Stomach smooth muscle (tissue), 2 donors: ENCODE measurements at regions not wholly inside any gene's neighbourhood (a gene's known extent, or its start where the extent isn't known, plus 50 kb on each side); places are given as distances from the start of the nearest gene placed in this dataset.
"Not testable (repeated sequence)": the region's sequence is repeated elsewhere in the genome, so short reads cannot be mapped to it uniquely, and the experiment has no call there.

Source experiments
- H3K27ac ChIP-seq: one replicate; pipeline ENCODE4 v1.7.0; 2013; ENCODE audit warnings: mild to moderate bottlenecking, low read length, inconsistent platforms
- H3K27me3 ChIP-seq, 2 donors: one replicate each; pipeline ENCODE4 v1.7.0; 2013; ENCODE audit warnings: low read length in 2 of 2; ENCODE audit not compliant: insufficient read depth in 2 of 2, control insufficient read depth in 1 of 2
- H3K36me3 ChIP-seq, 2 donors: one replicate each; pipeline ENCODE4 v1.7.0; 2013; ENCODE audit warnings: low read length in 2 of 2; ENCODE audit not compliant: control insufficient read depth in 2 of 2, insufficient read depth in 2 of 2
- H3K4me1 ChIP-seq: one replicate; pipeline ENCODE4 v1.7.0; 2013; ENCODE audit warnings: low read length; ENCODE audit not compliant: control insufficient read depth, insufficient read depth
- H3K4me3 ChIP-seq, 2 donors: one replicate each; pipeline ENCODE4 v1.7.0; 2013; ENCODE audit warnings: low read length in 2 of 2
- H3K9ac ChIP-seq, 2 donors: one replicate each; pipeline ENCODE4 v1.7.0; 2013; ENCODE audit warnings: low read length in 2 of 2, mild to moderate bottlenecking in 1 of 2
- H3K9me3 ChIP-seq, 2 donors: one replicate each; pipeline ENCODE4 v1.7.0; 2013; ENCODE audit warnings: low read length in 2 of 2; ENCODE audit not compliant: control insufficient read depth in 2 of 2
- donor health status: healthy.
- donor health status: Pancreatic carcinoma.

DNA sequence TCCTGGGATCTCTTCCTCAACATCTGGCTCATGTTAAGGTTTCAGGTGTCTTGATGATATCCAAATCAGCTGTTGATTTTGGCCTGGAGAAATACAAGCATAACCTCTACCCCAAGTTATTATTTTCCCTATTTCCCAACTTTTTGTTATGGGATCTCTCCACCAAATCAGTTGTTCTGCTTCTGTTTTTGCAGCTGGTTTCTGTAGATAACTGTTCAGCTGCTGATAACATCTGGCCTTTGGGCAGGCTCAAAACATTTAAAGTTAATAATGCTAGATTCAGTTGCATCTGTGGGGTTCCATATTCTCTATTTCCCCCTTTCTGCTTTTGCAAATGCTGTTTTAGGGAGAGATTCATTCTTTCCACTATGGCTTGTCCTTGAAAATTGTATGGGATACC is 430.0 kb upstream of the SGO1 start:
- H3K4me1 ChIP-seq, H3K9me3 ChIP-seq, H3K27me3 ChIP-seq, H3K36me3 ChIP-seq, H3K27ac ChIP-seq, H3K4me3 ChIP-seq, H3K9ac ChIP-seq: not testable (repeated sequence)

DNA sequence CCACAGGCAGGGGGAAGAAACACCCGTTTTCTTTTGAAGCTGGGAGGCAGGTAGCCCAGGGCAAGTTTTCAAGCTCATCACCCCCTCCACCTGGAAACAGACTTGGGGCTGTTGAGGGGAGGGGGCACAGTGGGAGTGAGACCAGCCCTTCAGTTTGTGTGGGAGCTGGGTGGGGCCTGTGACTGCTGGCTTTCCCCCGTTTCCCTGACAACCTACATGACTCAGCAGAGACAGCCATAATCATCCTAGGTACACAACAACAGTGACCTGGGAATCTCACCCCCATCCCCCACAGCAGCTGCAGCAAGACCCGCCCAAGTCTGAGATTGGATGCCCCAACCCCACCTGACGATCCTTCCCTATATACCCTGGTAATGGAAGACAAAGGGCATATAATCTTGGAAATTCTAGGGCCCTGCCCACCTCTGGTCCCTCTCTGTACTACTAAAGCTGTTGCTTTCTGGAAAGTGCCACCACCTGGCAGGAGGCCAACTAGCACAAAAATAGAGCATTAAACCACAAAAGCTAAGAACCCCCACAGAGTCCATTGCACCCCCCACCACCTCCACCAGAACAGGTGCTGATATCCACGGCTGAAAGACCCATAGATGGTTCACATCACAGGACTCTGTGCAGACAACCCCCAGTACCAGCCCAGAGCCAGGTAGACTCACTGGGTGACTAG is 422.2 kb upstream of the SGO1 start:
- Histone ChIP-seq H3K27ac (no peak overlapping the region), H3K27me3 (no peaks in the 10 kb centered on the region), H3K4me3 (no peak overlapping the region), H3K4me1 (no peaks in the 10 kb centered on the region), H3K36me3 (no peaks in the 10 kb centered on the region), H3K9me3 (peaks cover 5 to 19% of the 10 kb centered on the region in 2 donors), H3K9ac (no peak overlapping the region)

DNA sequence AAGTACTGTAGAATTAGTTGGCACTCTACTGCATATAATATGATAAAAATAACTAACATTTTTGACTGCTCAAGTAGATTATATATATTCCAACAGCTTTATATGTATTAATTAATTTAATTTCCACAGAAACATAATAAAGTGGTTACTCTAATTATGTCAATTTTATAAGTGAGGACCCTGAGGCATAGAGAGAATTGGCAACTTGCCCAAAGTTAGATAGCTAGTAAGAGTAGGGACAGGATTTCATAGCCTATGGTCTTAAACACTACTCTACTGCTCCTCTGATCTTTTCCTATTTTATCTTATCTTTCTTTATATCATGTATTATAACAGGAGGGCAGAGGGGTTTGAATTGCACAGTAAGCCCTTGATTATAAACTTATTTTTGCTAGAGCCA is 418.7 kb upstream of the SGO1 start:
- Histone ChIP-seq H3K4me3 (no peak overlapping the region), H3K9me3 (peaks cover 5 to 15% of the 10 kb centered on the region in 2 donors), H3K4me1 (no peaks in the 10 kb centered on the region), H3K27ac (no peak overlapping the region), H3K27me3 (no peaks in the 10 kb centered on the region), H3K9ac (no peak overlapping the region), H3K36me3 (no peaks in the 10 kb centered on the region)

DNA sequence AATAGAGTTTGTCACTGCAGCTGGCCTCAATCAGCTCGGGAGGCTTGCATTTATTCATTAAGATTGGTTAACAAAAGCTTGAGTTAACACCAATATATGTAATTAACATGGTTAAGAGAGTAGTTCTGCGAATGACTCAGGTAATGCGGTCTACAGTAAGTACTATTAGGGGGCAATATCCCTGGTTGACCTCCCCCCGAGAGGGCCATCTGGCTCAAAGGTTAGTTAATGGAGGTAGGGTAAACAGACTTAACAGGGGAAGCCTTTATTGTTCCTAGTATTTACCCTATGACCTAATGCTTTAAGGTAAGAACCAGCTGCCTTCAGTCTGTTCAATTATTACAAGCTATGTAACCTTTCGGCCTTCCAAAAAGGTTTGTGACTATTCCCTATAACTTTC is 403.3 kb upstream of the SGO1 start:
- no peak overlapping the region for H3K4me3 ChIP-seq
- no peaks in the 10 kb centered on the region for H3K4me1 ChIP-seq
- H3K27ac ChIP-seq = no peak overlapping the region
- no peaks in the 10 kb centered on the region for H3K9me3 ChIP-seq
- H3K27me3 ChIP-seq = no peaks in the 10 kb centered on the region
- H3K9ac ChIP-seq = no peak overlapping the region
- H3K36me3 ChIP-seq = no peaks in the 10 kb centered on the region

DNA sequence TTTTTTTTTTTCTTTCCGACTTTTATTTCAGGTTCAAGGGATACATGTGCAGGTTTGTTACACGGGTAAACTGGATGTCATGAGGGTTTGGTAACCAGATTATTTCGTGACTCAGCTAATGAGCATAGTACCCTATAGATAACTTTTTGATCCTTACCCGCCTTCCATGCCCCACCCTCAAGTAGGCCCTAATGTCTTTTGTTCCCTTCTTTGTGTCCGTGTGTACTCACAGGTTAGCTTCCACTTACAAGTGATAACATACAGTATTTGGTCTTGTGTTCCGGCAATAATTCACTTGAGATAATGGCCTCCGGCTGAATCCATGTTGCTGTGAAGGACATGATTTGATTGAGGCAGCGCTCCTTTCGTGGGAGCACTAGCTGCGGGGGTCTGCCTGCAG is 402.8 kb upstream of the SGO1 start:
- Histone ChIP-seq H3K9ac (no peak overlapping the region), H3K27ac (no peak overlapping the region), H3K36me3 (no peaks in the 10 kb centered on the region), H3K4me3 (no peak overlapping the region), H3K9me3 (no peaks in the 10 kb centered on the region), H3K27me3 (no peaks in the 10 kb centered on the region), H3K4me1 (no peaks in the 10 kb centered on the region)

DNA sequence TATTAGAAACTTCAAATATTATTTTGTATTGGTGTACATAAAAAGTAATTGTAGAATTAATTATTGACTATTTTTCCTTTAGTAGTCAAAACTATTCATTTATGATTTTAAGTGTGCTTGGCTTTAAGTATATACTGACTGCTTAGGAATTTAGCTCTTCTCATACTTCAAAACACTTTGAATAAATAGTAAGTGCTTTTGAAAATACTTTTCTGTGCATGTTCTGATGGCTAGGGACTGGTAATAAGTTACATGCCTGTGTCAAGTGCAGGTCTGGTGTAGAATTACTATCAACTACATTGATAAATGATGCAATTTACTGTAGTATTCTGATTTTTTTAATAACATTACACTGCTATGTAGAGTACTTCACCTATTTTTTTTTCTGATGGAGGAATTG is 397.6 kb upstream of the SGO1 start:
- Histone ChIP-seq H3K4me1 (no peaks in the 10 kb centered on the region), H3K36me3 (no peaks in the 10 kb centered on the region), H3K9me3 (no peaks in the 10 kb centered on the region), H3K9ac (no peak overlapping the region), H3K27me3 (no peaks in the 10 kb centered on the region), H3K4me3 (no peak overlapping the region), H3K27ac (no peak overlapping the region)

DNA sequence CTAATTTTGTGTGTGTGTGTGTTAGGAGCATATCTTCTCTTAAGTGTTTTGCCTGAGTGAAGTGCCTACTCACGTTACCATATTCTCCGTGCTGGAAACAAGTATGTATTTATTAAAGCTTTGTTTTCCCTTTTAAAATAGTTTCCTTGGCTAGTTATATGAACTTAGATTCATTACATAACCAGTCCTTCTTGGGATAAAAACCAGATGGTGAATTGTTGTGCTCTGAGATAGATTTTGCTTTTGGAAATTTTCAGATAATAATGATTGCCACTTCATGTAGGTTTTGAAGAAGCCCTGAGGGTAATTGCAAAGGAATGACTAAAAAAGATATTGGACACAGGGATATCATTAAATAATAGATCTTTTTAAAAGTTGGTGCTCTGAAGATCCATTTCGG is 390.2 kb upstream of the SGO1 start:
- H3K27me3 ChIP-seq = no peaks in the 10 kb centered on the region

DNA sequence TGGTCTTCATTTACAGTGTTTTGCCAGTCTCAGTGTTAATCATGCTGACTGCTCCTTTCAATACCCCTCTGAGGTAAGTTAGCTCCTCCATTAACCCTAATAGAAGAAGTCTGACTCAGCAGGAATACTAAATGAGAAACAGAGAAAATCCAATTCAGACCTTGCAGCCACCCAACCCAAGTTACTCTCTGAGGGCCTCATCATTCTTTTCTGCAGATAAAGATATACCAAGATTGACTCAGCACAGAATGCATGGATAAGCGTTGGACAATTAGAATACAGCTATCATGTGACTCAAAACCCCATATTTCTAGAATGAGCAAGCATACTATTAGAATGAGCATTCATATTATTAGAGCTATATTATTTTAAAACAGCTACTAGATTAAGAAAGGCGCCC is 389.1 kb upstream of the SGO1 start:
- no peaks in the 10 kb centered on the region for H3K36me3 ChIP-seq
- H3K27me3 ChIP-seq = no peaks in the 10 kb centered on the region
- H3K9me3 ChIP-seq = peaks cover 0 to 7% of the 10 kb centered on the region in 2 donors
- no peak overlapping the region for H3K4me3 ChIP-seq
- no peak overlapping the region for H3K9ac ChIP-seq
- H3K27ac ChIP-seq = no peak overlapping the region
- H3K4me1 ChIP-seq = no peaks in the 10 kb centered on the region

More for the DNA sequence above, 390.2 kb upstream of the SGO1 start:
- peaks cover 0 to 7% of the 10 kb centered on the region in 2 donors for H3K9me3 ChIP-seq
- H3K36me3 ChIP-seq = no peaks in the 10 kb centered on the region
- H3K4me1 ChIP-seq = no peaks in the 10 kb centered on the region
- H3K27ac ChIP-seq = no peak overlapping the region
- no peak overlapping the region for H3K4me3 ChIP-seq
- no peak overlapping the region for H3K9ac ChIP-seq

DNA sequence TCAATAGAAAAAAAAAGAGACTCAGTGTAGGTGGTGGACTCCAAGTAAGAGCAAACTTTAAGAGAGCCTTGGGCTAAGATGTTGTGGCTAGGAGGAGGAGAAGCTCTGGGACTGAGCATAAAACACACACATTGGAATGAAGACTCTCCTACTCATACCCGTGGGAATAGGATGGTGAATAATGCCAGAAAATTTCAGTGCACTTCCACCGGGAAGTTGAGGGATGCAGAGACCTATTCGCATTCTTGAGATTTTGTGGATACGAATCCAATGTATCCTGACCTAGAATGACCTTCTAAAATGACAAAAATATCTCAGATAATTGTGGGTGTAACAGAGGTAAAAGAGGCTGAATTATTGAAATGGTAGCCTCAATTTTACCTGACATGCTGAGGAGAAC is 388.7 kb upstream of the SGO1 start:
- H3K27me3 ChIP-seq = no peaks in the 10 kb centered on the region
- H3K9me3 ChIP-seq = peaks cover 0 to 7% of the 10 kb centered on the region in 2 donors
- no peak overlapping the region for H3K9ac ChIP-seq
- no peaks in the 10 kb centered on the region for H3K4me1 ChIP-seq
- no peak overlapping the region for H3K4me3 ChIP-seq
- H3K27ac ChIP-seq = no peak overlapping the region
- no peaks in the 10 kb centered on the region for H3K36me3 ChIP-seq

DNA sequence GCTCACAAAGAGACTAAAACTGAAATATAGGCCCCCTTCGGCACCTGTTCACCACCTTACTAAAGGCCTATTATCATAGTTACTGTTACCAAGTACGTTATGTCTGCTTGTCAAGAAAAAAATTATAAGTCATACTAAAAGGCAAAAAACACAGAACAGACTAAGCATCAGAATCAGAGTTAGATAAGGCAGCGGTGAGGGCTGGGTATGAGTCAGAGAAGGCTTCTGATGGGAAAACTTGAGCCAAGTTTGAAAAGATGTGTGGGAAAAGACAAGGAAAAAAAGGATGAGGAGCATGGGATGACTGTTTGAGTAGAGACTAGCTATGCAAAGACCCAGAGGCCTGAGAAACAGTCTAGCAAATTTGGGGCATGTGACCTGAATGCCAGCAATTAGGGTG is 387.2 kb upstream of the SGO1 start:
- Histone ChIP-seq H3K27me3 (no peaks in the 10 kb centered on the region), H3K27ac (no peak overlapping the region), H3K9ac (no peak overlapping the region), H3K4me1 (no peaks in the 10 kb centered on the region), H3K9me3 (peaks cover 0 to 7% of the 10 kb centered on the region in 2 donors), H3K4me3 (no peak overlapping the region), H3K36me3 (no peaks in the 10 kb centered on the region)

DNA sequence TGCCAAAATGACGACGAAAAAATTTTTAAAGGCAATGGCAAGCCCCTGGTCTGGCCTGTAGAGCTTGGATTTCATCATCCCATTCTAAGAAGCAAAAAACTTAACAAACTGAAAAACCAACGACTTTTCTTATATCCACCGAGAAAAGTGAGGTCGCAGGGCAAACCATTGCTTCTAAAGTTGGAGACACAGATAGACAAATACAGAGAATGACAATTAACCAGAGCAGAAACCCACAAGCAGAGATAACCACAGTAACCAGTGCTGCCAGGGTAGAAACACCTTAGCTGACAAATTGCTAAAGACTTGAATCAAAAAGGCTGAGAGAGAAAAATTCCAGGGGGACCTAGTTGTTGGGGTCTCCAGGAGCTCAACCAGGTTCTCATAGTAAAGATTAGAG is 386.5 kb upstream of the SGO1 start:
- Histone ChIP-seq H3K4me1 (no peaks in the 10 kb centered on the region), H3K4me3 (no peak overlapping the region), H3K27ac (no peak overlapping the region), H3K36me3 (no peaks in the 10 kb centered on the region), H3K9ac (no peak overlapping the region), H3K9me3 (no peaks in the 10 kb centered on the region), H3K27me3 (no peaks in the 10 kb centered on the region)
